OCI-LY3 (cell line): ENCODE measurements at regions not wholly inside any gene's neighbourhood (a gene's known extent, or its start where the extent isn't known, plus 50 kb on each side); places are given as distances from the start of the nearest gene placed in this dataset.

Experiments
- H2AFZ ChIP-seq: fragments of 200-600, 300-600 bp; shearing (Covaris generic); 2 replicates; pipeline ENCODE4 v1.6.0; 2014; ENCODE audit warnings: antibody characterized with exemption, low read depth, low read length
- H3K27ac ChIP-seq: fragments of 200-600, 300-600 bp; sonication (generic); 2 replicates; pipeline ENCODE4 v1.5.1; 2014; ENCODE audit warnings: mild to moderate bottlenecking, low read length, moderate library complexity, mixed read lengths
- H3K27me3 ChIP-seq: fragments of 200-600, 300-600 bp; sonication (generic); 2 replicates; pipeline ENCODE4 v1.6.1; 2014; ENCODE audit warnings: low read depth, low read length, mixed read lengths
- H3K36me3 ChIP-seq: fragments of 200-600, 300-600 bp; sonication (generic); replicated peaks from 2 replicates; pipeline ENCODE3; 2014; ENCODE audit warnings: low read depth, low read length, mixed read lengths
- H3K4me1 ChIP-seq: fragments of 300-600, 200-600 bp; sonication (generic); 2 replicates; pipeline ENCODE4 v1.6.1; 2014; ENCODE audit warnings: low read length, mixed read lengths
- H3K4me2 ChIP-seq: fragments of 200-600, 300-600 bp; sonication (generic); 2 replicates; pipeline ENCODE4 v1.6.1; 2014; ENCODE audit warnings: low read length, mixed read lengths
- H3K4me3 ChIP-seq: fragments of 300-600, 200-600 bp; sonication (generic); 2 replicates; pipeline ENCODE4 v1.5.1; 2014; ENCODE audit warnings: antibody characterized with exemption, mild to moderate bottlenecking, low read length, moderate library complexity
- H3K79me2 ChIP-seq: fragments of 300-600, 200-600 bp; shearing (Covaris generic); 2 replicates; pipeline ENCODE4 v1.6.1; 2014; ENCODE audit warnings: mild to moderate bottlenecking, low read length, mixed read lengths
- H3K9ac ChIP-seq: fragments of 300-600, 200-600 bp; shearing (Covaris generic); 2 replicates; pipeline ENCODE4 v1.6.0; 2014; ENCODE audit warnings: mild to moderate bottlenecking, low read length, moderate library complexity
- H3K9me3 ChIP-seq: fragments of 200-600, 300-600 bp; shearing (Covaris generic); 2 replicates; pipeline ENCODE4 v1.6.1; 2014; ENCODE audit warnings: low read length, mixed read lengths; ENCODE audit not compliant: insufficient read depth
- H4K20me1 ChIP-seq: fragments of 200-600, 300-600 bp; sonication (generic); 2 replicates; pipeline ENCODE4 v1.6.1; 2016; ENCODE audit warnings: low read length, mixed read lengths; ENCODE audit not compliant: insufficient read depth
- EZH2phosphoT487 ChIP-seq: fragments of 200-600 bp; shearing (Covaris generic); IDR thresholded peaks from 2 replicates; pipeline ENCODE4 v1.6.1; 2018; ENCODE audit warnings: antibody characterized with exemption, mixed run types, low read depth
- TF ChIP-seq, protein P1 (sequence below): fragments of 200-600, 300-600 bp; sonication (generic); IDR thresholded peaks from 2 replicates; pipeline ENCODE4 v1.5.1; 2014; ENCODE audit warnings: antibody characterized with exemption, low read length, low read depth

DNA sequence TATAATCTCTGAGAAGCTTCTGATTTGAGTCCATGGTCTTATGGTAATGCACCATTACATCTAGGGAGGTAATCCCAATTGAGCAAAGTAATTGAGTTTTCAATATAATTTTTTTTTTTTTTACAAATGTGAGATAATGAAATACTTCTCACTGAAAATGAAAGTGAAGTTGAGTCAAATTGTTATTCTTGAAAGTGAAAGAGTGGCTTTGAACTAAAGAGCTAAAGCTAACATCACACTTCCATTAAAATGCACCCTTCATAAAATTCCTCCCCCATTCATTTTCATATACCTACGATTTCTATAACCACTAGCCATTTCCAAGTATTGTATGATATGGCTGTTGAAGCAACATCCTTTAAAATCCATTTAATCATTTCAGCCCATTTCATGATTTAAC lies 149.1 kb upstream of the IMPG1 start:
- H3K4me2 ChIP-seq, result peak overlapping the region; percentile 49
- peaks cover 26% of the 10 kb centered on the region for H3K4me1 ChIP-seq
- no peaks in the 10 kb centered on the region for H3K27me3 ChIP-seq
- H3K36me3 ChIP-seq, result no peaks in the 10 kb centered on the region
- no peak overlapping the region for H2AFZ ChIP-seq
- peak overlapping the region; percentile 20; the same call in 1 of the 2 replicates for H3K4me3 ChIP-seq
- no peak overlapping the region for H3K9ac ChIP-seq
- H3K9me3 ChIP-seq, result no peaks in the 10 kb centered on the region
- H3K27ac ChIP-seq, result no peak overlapping the region
- H3K79me2 ChIP-seq, result no peaks in the 10 kb centered on the region
- H4K20me1 ChIP-seq, result no peaks in the 10 kb centered on the region
- TF ChIP-seq, protein P1, sequence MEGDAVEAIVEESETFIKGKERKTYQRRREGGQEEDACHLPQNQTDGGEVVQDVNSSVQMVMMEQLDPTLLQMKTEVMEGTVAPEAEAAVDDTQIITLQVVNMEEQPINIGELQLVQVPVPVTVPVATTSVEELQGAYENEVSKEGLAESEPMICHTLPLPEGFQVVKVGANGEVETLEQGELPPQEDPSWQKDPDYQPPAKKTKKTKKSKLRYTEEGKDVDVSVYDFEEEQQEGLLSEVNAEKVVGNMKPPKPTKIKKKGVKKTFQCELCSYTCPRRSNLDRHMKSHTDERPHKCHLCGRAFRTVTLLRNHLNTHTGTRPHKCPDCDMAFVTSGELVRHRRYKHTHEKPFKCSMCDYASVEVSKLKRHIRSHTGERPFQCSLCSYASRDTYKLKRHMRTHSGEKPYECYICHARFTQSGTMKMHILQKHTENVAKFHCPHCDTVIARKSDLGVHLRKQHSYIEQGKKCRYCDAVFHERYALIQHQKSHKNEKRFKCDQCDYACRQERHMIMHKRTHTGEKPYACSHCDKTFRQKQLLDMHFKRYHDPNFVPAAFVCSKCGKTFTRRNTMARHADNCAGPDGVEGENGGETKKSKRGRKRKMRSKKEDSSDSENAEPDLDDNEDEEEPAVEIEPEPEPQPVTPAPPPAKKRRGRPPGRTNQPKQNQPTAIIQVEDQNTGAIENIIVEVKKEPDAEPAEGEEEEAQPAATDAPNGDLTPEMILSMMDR, result no peak
- TF ChIP-seq EZH2phosphoT487, result no peak

DNA sequence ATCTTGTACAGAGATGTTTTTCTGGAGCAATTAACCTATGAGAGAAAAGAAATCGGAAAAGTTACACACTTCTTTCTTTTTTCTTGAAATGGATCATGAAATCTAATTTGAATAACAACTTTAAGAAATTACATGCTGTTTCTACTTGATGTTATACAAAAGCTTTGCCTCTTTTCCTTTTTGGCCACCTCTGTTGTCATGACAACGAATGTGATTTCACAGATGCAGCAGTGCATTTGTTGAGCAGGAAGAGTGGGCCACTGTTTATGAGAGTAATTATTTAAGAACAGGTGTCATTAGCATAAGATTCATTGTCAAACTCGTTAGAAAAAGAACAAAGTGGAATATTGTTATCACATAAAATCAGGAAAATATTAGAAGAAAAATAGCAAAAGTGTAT lies 148.3 kb upstream of the IMPG1 start:
- Histone ChIP-seq H2AFZ (no peak overlapping the region), H3K4me3 (no peak overlapping the region), H3K27ac (no peak overlapping the region), H3K79me2 (no peaks in the 10 kb centered on the region), H3K9me3 (no peaks in the 10 kb centered on the region), H3K27me3 (no peaks in the 10 kb centered on the region), H3K9ac (no peak overlapping the region), H3K4me1 (peaks cover 26% of the 10 kb centered on the region), H3K36me3 (no peaks in the 10 kb centered on the region), H4K20me1 (no peaks in the 10 kb centered on the region), H3K4me2 (peak overlapping the region; percentile 49; the same call in 1 of the 2 replicates)
- TF ChIP-seq EZH2phosphoT487, result no peak
- TF ChIP-seq, protein P1, result no peak

DNA sequence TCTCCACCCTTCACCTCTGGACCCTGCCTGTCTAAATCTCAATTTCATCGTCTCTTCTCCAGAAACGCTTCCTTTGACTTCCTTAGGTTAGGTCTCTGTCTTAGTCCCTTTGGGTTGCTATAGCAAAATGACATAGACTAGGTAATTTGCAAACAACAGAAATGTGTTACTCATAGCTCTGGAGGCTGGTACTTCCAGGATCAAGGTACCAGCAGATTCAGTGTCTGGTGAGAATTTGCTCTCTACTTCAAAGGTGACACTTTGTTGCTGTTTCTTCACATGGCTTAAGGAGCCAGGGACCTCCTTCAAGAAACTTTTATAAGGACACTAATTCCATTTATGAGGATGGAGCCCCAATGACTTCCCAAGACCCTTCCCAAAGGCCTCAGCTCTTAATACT lies 145.1 kb upstream of the IMPG1 start:
- no peaks in the 10 kb centered on the region for H3K27me3 ChIP-seq
- no peaks in the 10 kb centered on the region for H3K36me3 ChIP-seq
- H4K20me1 ChIP-seq, result no peaks in the 10 kb centered on the region
- no peaks in the 10 kb centered on the region for H3K9me3 ChIP-seq
- H3K4me1 ChIP-seq, result peaks cover 21% of the 10 kb centered on the region
- no peak overlapping the region for H3K9ac ChIP-seq
- TF ChIP-seq, protein P1, result no peak
- TF ChIP-seq EZH2phosphoT487, result no peak
- no peak overlapping the region for H3K4me2 ChIP-seq
- no peak overlapping the region for H3K4me3 ChIP-seq
- H3K27ac ChIP-seq, result no peak overlapping the region
- no peaks in the 10 kb centered on the region for H3K79me2 ChIP-seq
- H2AFZ ChIP-seq, result no peak overlapping the region

DNA sequence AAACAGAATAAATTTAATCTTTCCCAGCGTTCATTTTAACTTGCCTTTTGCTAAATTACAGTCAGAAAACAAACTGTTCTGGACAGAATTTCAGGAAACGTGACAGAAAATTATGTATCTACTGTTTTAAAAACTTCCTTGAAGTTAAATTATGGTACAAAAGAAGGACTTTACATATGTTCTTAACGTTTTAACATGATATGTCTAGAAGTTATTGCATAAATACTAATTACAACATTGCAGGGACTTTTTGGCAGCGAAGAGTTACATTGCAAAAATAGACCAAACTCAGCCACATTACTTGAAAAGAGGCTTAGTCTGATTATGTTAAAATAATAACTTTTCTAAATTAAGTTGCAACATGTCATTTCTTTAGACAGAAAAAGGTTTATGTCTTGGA lies 142.1 kb upstream of the IMPG1 start:
- no peak overlapping the region for H3K27ac ChIP-seq
- no peaks in the 10 kb centered on the region for H3K4me1 ChIP-seq
- no peaks in the 10 kb centered on the region for H3K27me3 ChIP-seq
- no peak overlapping the region for H3K9ac ChIP-seq
- no peaks in the 10 kb centered on the region for H3K36me3 ChIP-seq
- TF ChIP-seq EZH2phosphoT487, result no peak
- TF ChIP-seq, protein P1, result no peak
- H3K4me3 ChIP-seq, result no peak overlapping the region
- no peaks in the 10 kb centered on the region for H3K79me2 ChIP-seq
- H3K4me2 ChIP-seq, result no peak overlapping the region
- no peaks in the 10 kb centered on the region for H3K9me3 ChIP-seq
- H4K20me1 ChIP-seq, result no peaks in the 10 kb centered on the region
- H2AFZ ChIP-seq, result no peak overlapping the region
